Natural killer cell (primary cell): ENCODE measurements at regions not wholly inside any gene's neighbourhood (a gene's known extent, or its start where the extent isn't known, plus 50 kb on each side); places are given as distances from the start of the nearest gene placed in this dataset.
A peak's percentile ranks its signal among the peaks of the same experiment; 100 is the strongest.

Experiments used
- ATAC-seq, 3 donors: fragments of 150-1000 bp in 2 of 3; fragments of 200-7000 bp in 1 of 3; cut with Tn5 transposase; 1 replicate in 1 of 3; 2 replicates in 2 of 3; pipeline ENCODE4 v1.10.0; 2021; ENCODE audit warnings: mild to moderate bottlenecking in 2 of 3, moderate library complexity in 2 of 3
- DNase-seq, 2 donors: peaks; one replicate each; pipeline versions ENCODE4 v3.0.0 to v3.0.0-alpha.2; 2013 to 2021; ENCODE audit warnings: mixed read lengths in 1 of 2
- H3K27ac ChIP-seq: one replicate; pipeline ENCODE4 v1.5.1; 2013; ENCODE audit warnings: mild to moderate bottlenecking, low read length
- H3K27me3 ChIP-seq: one replicate; pipeline ENCODE4 v1.6.1; 2013; ENCODE audit warnings: low read length; ENCODE audit not compliant: control insufficient read depth, insufficient read depth
- H3K36me3 ChIP-seq: one replicate; pipeline ENCODE4 v1.6.1; 2013; ENCODE audit warnings: low read length; ENCODE audit not compliant: control insufficient read depth, insufficient read depth
- H3K4me1 ChIP-seq: one replicate; pipeline ENCODE4 v1.6.1; 2013; ENCODE audit warnings: low read length; ENCODE audit not compliant: control insufficient read depth, insufficient read depth
- H3K4me3 ChIP-seq: one replicate; pipeline ENCODE4 v1.5.1; 2013; ENCODE audit warnings: low read length
- H3K9me3 ChIP-seq: one replicate; pipeline ENCODE4 v1.6.1; 2013; ENCODE audit warnings: low read length; ENCODE audit not compliant: control insufficient read depth, insufficient read depth
- H3K27ac Mint-ChIP-seq, 2 donors: one replicate each; pipeline ENCODE4 v1.8.0; 2022; ENCODE audit warnings: mild to moderate bottlenecking in 2 of 2, mixed read lengths in 2 of 2, moderate library complexity in 1 of 2
- H3K27me3 Mint-ChIP-seq, 2 donors: one replicate each; pipeline ENCODE4 v1.8.0; 2022; ENCODE audit warnings: low read depth in 2 of 2, mixed read lengths in 2 of 2
- H3K36me3 Mint-ChIP-seq: one replicate; pipeline ENCODE4 v1.8.0; 2022; ENCODE audit warnings: mixed read lengths
- H3K4me1 Mint-ChIP-seq, 2 donors: one replicate each; pipeline ENCODE4 v1.8.0; 2022; ENCODE audit warnings: mixed read lengths in 2 of 2
- H3K4me3 Mint-ChIP-seq: one replicate; pipeline ENCODE4 v1.8.0; 2022; ENCODE audit warnings: mild to moderate bottlenecking, moderate library complexity, mixed read lengths
- H3K9me3 Mint-ChIP-seq, 2 donors: one replicate each; pipeline ENCODE4 v1.8.0; 2022; ENCODE audit warnings: mixed read lengths in 2 of 2
- CTCF ChIP-seq: fragments of 200-600 bp; IDR thresholded peaks from one replicate; pipeline ENCODE4 v1.8.0; 2022; ENCODE audit warnings: antibody characterized with exemption
- WGBS: methylation state at CpG from one replicate; pipeline ENCODE4 v1.1.7; 2013; ENCODE audit warnings: missing lambda C conversion rate; ENCODE audit not compliant: insufficient coverage; 5-methylcytosine and 5-hydroxymethylcytosine counted together
- intact Hi-C: fragments of 100-400 bp; cut with micrococcal nuclease; formaldehyde crosslinking; loops from one replicate; pipeline ENCODE4 v1.14.2; 2022

DNA sequence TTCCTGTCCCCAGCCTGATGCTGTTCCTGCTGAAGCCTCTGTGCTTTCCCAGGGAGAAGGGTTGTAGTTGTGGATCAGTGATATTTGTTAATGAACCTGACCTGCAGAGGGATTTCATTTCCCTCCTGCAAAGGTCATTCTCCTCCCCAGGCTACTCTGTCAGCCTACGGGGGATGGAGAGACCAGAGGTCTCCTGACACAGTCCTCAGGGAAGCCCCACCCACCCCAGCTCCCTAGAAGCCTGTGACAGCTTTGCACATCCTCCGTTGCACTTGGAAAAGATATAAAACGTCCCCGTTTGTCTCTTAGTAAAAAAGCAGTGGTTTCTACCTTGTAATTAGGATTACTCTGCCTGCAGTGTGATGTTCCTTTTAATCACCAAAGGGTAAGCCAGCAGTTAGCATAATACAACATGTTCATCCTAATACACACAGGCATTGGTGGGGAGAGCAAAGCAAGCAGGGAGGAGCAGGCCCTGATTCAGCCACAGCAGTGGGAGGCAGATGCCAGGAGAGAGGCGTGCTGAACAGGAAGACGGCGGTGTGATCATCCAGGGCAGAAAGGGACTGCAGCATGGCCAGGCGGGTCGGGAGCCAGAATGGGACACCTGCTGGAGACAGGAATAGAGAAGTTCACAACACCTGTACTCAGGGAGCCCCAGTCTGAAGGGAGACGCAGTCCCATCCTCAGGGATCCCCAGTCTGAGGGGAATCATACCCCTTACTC is 293.5 kb downstream of the LRFN2 start:
- no peaks in the 10 kb centered on the region for H3K36me3 Mint-ChIP-seq
- WGBS = 72% methylated on average over 10 of the region's 10 CpGs
- no peak overlapping the region for H3K4me3 Mint-ChIP-seq
- Histone ChIP-seq H3K4me3 (no peak overlapping the region), H3K27me3 (no peaks in the 10 kb centered on the region), H3K4me1 (no peaks in the 10 kb centered on the region), H3K36me3 (no peaks in the 10 kb centered on the region), H3K9me3 (peaks cover 3% of the 10 kb centered on the region), H3K27ac (no peak overlapping the region)
- intact Hi-C loops = no loop called here
- no peaks in the 10 kb centered on the region for H3K4me1 Mint-ChIP-seq
- DNase-seq (no peak), ATAC-seq (no peak)
- TF ChIP-seq CTCF = no peak
- no peaks in the 10 kb centered on the region for H3K9me3 Mint-ChIP-seq
- peak overlapping the region in 1 of 2 donors; percentile 27 for H3K27ac Mint-ChIP-seq
- H3K27me3 Mint-ChIP-seq = peaks cover 22 to 42% of the 10 kb centered on the region in 2 donors

DNA sequence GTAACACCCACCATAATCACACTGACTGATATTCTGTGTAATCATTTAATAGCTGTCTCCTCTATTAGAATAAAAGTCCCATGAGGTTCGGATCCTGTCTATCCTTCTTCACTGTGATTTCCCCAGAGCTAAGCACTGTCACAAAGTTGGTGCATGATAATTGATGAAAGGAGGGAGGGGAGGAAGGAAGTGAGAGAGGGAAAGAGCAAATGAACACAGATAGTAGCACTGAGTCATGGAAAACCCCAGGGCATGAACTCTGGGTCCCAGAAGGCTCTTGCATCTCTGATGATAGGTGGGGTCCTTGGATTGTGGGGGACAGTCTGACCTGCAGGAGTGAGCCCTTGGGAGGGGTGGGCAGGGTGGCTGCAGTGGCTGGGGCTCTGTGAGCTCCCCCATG is 294.1 kb downstream of the LRFN2 start:
- H3K4me3 ChIP-seq = no peak overlapping the region
- TF ChIP-seq CTCF = no peak
- H3K27me3 ChIP-seq = no peaks in the 10 kb centered on the region
- H3K36me3 ChIP-seq = no peaks in the 10 kb centered on the region
- H3K27ac ChIP-seq = no peak overlapping the region
- H3K9me3 ChIP-seq = no peaks in the 10 kb centered on the region
- peaks cover 22 to 42% of the 10 kb centered on the region in 2 donors for H3K27me3 Mint-ChIP-seq
- DNase-seq (no peak), ATAC-seq (no peak)
- H3K4me1 ChIP-seq = no peaks in the 10 kb centered on the region
- intact Hi-C loops = no loop called here
- no peak overlapping the region for H3K27ac Mint-ChIP-seq
- H3K9me3 Mint-ChIP-seq = no peaks in the 10 kb centered on the region
- WGBS = 67% methylated on average over 1 of the region's 1 CpG
- H3K36me3 Mint-ChIP-seq = no peaks in the 10 kb centered on the region
- no peaks in the 10 kb centered on the region for H3K4me1 Mint-ChIP-seq
- no peak overlapping the region for H3K4me3 Mint-ChIP-seq

- Mint-ChIP-seq H3K9me3 (no peaks in the 10 kb centered on the region), H3K36me3 (no peaks in the 10 kb centered on the region), H3K4me1 (peaks cover 0 to 5% of the 10 kb centered on the region in 2 donors), H3K4me3 (no peak overlapping the region), H3K27ac (no peak overlapping the region), H3K27me3 (peaks cover 38 to 53% of the 10 kb centered on the region in 2 donors)
- Histone ChIP-seq H3K4me3 (no peak overlapping the region), H3K9me3 (no peaks in the 10 kb centered on the region), H3K27me3 (no peaks in the 10 kb centered on the region), H3K36me3 (no peaks in the 10 kb centered on the region), H3K4me1 (no peaks in the 10 kb centered on the region), H3K27ac (no peak overlapping the region)
- DNase-seq (no peak), ATAC-seq (no peak)
- TF ChIP-seq CTCF = no peak
- intact Hi-C loops = no loop called here
- WGBS = 53% methylated on average over 1 of the region's 2 CpGs
Observed at GRCh38 chr6:40290816-40291215, 296.3 kb downstream of the LRFN2 start.

GRCh38 chr6:40288919-40289318 is 298.2 kb downstream of the LRFN2 start:
- 80% methylated on average over 2 of the region's 2 CpGs for WGBS
- Histone ChIP-seq H3K4me1 (no peaks in the 10 kb centered on the region), H3K27me3 (no peaks in the 10 kb centered on the region), H3K4me3 (no peak overlapping the region), H3K9me3 (no peaks in the 10 kb centered on the region), H3K36me3 (no peaks in the 10 kb centered on the region), H3K27ac (no peak overlapping the region)
- intact Hi-C loops = no loop called here
- Mint-ChIP-seq H3K4me3 (no peak overlapping the region), H3K36me3 (no peaks in the 10 kb centered on the region), H3K4me1 (peaks cover 0 to 5% of the 10 kb centered on the region in 2 donors), H3K27ac (no peak overlapping the region), H3K27me3 (peaks cover 37 to 55% of the 10 kb centered on the region in 2 donors), H3K9me3 (no peaks in the 10 kb centered on the region)
- ATAC-seq (no peak), DNase-seq (no peak)
- no peak for TF ChIP-seq CTCF
